Astrocyte of the hippocampus (primary cell): ENCODE measurements at regions not wholly inside any gene's neighbourhood (a gene's known extent, or its start where the extent isn't known, plus 50 kb on each side); places are given as distances from the start of the nearest gene placed in this dataset.

Experiments
- DNase-seq: peaks from one replicate; pipeline ENCODE4 v3.0.0; 2011; ENCODE audit warnings: low read depth, low spot score

- peak; percentile 33 for DNase-seq
Observed at GRCh38 chr21:40901691-40902090, 54.7 kb upstream of the DSCAM start.

DNA sequence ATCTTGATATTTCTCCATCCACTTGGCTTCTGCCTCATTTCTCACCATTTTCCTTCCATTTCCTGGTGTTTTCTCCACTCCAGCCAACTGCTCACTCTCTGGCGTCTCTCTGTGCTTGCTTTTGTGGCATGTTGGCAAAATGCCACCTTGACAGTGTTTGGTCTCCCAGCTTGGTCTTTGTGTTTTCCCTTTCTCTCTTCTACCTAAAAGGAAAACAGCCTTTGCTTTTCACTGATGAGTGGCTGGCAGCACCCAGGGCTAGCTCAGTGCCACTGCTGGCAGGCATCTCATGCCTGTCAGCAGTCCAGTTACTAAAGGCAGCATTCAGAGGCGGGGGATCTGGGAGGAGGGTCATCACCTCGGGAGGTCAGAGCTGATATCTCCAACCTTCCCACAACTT, 55.3 kb upstream of the DSCAM start:
- DNase-seq: peak; percentile 20

- no peak for DNase-seq
Observed at GRCh38 chr21:40902993-40903392, 56.0 kb upstream of the DSCAM start.

- DNase-seq: no peak
Observed at GRCh38 chr21:40905251-40905650, 58.3 kb upstream of the DSCAM start.

- no peak for DNase-seq
Observed at GRCh38 chr21:40912375-40912774, 65.4 kb upstream of the DSCAM start.

DNA sequence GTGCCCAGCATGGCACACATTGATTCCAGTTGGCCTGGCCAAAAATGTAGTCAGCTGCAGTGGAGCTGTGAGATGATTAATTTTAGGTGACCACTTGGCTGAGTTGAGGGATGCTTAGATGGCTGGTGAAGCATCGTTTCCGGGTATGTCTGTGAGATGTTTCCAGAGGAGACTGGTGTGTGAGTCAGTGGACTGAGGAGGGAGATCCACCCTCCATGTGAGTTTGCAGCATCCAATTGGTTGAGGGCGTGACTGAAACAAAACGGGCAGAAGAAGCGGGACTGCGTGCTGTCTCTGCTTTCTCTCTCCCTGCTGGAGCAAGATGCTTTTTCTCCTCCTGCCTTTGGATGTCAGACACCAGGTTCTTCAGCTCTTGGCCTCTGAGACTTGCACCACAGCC, 68.2 kb upstream of the DSCAM start:
- DNase-seq: no peak

DNA sequence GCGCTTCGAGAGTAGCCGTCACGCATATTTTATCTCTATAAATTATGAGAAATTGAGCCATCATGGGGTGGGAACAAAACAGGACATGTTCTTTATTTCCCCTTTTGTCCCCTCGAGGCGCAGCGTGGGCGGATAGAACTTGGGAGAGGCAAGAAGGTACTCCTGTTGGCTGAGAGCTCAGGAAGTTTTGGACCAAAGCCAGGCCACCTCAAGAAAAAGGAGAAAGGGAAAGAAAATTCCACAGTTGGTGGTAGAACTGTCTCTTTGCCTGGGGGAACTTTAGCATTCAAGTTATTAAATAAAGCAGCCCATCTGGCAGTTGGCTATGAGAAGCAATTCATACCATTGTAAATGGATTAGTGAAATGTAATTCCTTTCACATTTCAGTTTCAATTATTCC, 76.4 kb upstream of the DSCAM start:
- DNase-seq: no peak

DNA sequence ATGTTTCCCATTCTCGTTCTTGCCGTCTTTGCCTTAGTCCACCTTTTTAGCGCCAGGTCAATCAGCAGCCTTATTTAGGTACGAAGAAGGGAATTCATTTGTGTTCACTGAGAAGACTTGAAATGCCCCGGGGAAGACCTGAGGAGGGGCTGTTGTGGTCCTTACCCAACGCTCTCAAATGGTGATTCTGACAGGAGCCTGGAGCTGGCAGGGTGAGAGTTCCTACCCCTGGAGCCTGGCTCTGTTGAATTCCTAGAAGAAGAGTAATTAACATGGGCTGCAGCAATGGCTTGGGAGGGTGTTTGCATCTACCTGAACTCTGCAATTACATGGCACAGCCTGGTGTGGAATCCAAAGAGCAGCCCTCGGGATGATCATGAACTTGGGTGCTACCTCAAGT, 76.9 kb upstream of the DSCAM start:
- no peak for DNase-seq

GRCh38 chr21:40924641-40925040, 77.7 kb upstream of the DSCAM start:
- no peak for DNase-seq

GRCh38 chr21:40926238-40926637, 79.3 kb upstream of the DSCAM start:
- no peak for DNase-seq

- DNase-seq: no peak
Observed at GRCh38 chr21:40929833-40930232, 82.9 kb upstream of the DSCAM start.

GRCh38 chr21:40931197-40931596, 84.2 kb upstream of the DSCAM start:
- DNase-seq: no peak

- no peak for DNase-seq
Observed at GRCh38 chr21:40936178-40936577, 89.2 kb upstream of the DSCAM start.

DNA sequence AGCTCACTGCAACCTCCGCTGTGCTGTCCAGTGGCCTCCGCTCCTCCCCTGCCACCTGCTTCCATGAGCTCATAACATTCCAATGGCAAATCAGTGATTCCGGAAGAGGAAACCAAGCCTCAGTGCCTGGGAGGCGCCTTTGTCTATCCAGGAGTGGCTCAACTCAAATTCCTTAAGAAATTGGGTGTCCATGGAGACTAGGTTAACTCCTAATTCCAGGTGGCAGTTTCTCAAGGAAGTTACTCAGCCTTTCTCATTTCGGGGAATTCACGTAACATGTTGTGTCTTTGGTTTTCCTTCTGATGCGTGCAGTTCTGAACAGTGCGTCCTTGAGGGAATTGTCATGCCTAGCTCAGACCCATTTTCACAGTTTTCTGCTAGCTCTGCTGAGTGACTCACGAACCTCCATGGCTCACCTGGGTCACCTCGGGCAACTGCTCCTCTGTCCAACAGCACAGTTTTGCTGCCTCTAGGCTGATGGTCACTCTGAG, 89.9 kb upstream of the DSCAM start:
- DNase-seq: no peak

GRCh38 chr21:40938078-40938477, 91.1 kb upstream of the DSCAM start:
- no peak for DNase-seq

- no peak for DNase-seq
Observed at GRCh38 chr21:40938611-40939010, 91.7 kb upstream of the DSCAM start.

DNA sequence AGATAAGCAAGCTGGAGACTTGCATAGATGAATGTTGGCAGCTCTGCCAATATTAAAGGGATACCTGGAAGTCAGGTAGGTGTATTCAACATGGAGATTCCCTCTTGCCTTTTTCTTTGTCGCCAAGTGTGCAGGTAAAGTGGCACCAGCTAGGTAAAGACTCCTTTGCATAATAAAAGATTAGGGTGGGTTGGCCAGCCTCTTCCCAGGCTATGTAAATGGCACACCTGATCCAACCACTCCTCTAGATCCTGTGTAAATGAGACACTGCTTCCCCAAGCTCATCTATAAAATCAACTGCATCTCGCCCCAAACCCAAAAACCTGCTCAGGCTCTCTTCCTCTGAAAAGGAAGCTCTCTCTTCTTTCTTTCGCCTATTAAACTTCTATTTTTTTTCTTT, 100.8 kb upstream of the DSCAM start:
- DNase-seq: no peak

- no peak for DNase-seq
Observed at GRCh38 chr21:40950970-40951369, 104.0 kb upstream of the DSCAM start.

GRCh38 chr21:40952551-40953323, 105.8 kb upstream of the DSCAM start:
- no peak for DNase-seq

GRCh38 chr21:40964691-40965090, 117.7 kb upstream of the DSCAM start:
- peak; percentile 12 for DNase-seq

DNA sequence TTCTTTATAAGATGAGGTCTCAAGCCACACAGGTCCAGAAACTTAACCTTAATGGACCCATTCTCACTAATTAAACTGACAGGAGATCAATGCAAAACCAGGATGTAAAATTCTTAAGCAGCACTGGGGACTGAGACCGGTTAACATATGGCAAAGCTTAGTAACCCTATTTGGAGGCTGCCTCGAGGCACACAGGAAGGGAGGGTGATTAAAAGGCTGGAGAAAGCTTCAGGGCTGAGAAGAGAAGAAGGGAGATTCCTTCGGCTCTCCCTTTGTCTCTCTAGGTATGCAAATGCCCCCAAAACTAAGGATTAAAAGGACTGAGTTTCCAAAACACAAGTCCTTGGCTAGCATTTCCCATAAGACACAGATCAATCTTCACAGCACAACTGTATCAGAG, 120.8 kb upstream of the DSCAM start:
- no peak for DNase-seq

GRCh38 chr21:40972151-40972550, 125.2 kb upstream of the DSCAM start:
- no peak for DNase-seq

DNA sequence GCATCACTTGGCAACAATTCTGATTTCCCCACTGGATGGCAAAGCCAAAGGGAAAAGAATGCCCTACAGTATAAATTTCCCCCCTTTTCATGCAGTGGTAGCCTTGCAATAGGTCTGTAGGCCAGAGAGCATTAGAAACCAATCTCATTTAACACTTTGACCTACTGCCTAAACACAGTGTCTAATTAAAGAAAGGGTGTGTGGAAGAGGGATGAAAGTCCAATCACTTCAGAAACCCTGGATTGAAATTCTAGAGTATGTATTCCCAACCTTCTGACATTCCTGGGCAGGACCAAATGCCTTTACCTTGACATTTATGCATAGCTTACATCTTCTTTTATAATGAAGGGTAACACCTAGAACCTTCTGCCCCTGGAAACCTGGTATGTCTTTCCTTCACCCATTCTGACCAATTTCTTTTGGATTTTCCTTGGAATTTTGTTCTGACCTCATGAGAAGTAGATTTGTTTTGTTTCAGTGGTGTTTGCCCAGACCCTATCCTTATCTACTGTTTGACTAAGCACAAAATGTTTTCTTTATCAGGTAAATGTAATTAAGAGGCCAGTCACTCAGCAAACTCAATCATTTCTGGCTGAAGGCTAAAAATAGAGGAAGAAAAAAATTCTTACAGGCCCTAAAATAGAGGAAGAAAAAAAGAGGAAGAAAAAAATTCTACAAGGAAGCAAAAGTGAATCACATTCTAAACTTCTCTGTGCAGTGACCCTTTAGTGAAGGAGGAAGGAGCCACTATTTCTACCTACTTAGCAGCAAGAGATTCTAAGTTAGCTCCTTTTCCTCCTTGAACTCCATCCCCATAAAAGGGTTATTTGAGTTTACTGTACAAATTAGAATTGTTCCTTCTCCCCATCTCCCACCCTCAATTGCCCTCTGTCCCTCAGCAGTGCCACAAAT, 129.5 kb upstream of the DSCAM start:
- no peak for DNase-seq
